Fibroblast of skin of scalp (primary cell): ENCODE measurements at regions not wholly inside any gene's neighbourhood (a gene's known extent, or its start where the extent isn't known, plus 50 kb on each side); places are given as distances from the start of the nearest gene placed in this dataset.
"Not testable (repeated sequence)": the region's sequence is repeated elsewhere in the genome, so short reads cannot be mapped to it uniquely, and the experiment has no call there.

Source experiments
- DNase-seq: peaks from one replicate; pipeline ENCODE4 v3.0.0-alpha.2; 2013

DNA sequence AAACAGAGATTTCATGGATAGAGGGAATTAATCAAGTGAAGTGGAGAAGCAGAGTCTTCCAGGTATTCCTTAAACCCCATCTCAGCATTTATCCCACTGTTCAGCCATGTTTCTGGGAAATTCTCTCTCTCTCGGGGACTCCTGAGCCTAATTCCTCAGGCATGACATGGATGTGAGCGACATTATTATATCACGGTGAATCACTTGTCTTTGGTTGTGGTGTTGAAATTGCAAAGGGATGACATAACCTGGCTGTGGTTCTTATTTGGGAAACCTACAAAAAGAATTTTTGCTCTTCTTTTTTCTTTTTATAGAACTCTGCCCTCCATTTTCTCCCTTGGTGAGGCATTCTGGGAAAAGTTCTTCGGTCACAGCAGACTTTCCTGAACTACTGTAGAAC, 457.9 kb upstream of the PTGER4 start:
- peak; percentile 92 for DNase-seq

DNA sequence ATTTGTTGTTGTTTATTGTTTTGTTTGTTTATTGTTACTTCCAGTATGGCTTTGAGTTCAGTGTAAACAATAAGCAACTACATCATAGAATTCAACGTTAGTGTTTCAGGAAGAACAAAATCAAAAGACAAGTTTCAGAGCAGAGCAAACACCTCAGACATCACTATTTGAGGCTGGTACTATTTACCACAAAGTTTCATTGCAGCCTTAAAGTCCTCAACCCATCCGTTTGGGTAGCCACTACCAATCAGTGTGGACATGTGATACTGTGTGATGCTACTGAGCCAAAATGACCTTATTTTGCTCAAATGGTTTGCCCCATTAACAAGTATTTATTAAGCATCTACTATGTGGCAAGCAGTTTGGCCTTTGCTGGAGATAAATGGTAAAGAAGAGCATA, 458.5 kb upstream of the PTGER4 start:
- no peak for DNase-seq

DNA sequence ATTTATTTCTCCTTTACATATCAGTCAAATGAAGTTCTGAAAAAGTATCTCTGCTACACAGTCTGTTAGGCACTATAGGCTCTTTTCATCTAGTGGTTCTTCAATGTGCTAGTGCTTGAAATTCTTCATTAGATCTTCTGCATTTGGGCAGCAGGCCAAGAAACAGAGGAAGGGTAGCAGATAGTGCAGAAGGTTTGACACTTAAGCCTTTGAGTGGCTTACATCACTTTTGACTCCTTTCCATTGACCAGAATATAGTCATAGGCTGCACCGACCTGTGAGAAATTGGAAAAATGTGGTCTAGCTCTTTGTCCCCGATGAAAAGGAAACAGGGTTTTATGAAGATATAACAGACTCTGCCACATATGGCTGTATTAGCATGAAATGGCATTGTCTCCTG, 459.5 kb upstream of the PTGER4 start:
- no peak for DNase-seq

DNA sequence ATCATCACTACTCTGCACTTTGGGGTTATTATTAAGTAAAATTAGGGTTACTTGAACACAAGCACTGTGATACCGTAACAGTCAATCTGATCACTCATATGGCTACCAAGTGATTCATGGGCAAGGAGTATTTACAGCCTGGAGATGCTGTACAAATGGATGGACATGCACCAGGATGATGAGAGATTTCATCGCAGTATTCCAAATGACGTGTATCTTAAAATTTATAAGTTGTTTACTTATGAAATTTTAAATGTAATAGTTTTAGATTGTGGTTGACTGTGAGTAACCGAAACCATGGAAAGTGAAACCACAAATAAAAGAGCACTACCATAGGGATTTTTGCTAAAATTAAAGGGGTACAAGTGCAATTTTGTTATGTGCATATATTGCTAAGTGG, 462.2 kb upstream of the PTGER4 start:
- DNase-seq = no peak

DNA sequence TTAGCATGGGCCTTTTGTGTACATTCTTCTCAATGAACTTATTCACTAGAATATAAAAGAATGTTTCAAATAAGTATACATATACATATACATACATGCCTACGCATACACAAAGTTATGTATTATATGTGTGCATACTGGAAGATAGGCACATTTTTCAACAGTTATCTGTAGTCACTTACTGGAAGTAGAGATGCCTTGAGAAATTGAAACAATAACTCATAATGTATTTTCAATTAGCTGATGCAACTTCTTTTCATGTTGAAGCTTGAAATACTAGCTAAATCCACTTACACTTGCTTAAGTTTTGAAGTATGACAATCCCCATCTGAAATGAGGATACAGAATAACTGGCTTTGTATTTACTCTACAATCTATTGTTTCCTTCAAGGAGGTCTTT, 469.0 kb upstream of the PTGER4 start:
- DNase-seq = no peak

DNA sequence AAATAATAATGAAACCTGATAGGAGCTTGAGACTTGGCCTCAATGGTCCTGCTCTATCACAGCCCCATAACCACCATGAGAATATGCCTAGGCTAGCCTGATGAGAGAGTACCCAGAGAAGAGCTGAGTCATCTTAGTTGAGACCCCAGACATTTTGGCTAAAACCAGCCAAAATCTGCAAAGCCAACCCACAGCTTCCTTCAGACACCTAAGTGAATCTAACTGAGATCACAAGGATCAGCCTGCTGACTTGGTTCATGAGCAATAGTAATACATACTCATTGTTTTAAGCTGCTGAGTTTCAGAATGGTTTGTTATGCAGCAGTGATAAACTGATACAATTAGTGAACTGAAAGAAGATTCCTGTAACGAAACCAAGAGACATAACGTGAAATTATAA, 473.7 kb upstream of the PTGER4 start:
- DNase-seq = no peak

DNA sequence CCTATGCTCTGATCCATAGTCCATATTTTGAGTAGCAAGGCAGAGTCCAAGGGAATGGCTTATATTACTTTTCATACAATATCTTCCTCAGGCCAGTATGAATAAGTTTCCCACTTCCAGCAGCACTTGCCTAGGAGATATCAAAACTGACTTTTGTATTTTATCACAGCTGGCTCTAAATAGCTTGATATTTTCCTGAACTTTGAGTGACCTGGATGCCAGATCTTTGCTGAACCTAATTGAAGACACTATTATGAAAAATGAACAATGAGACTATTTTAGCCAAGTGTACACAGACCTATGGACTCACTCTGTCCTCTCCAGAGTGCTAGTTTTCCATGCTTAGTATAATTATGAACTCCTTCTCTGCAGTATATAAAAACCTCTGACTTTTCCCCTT, 475.6 kb upstream of the PTGER4 start:
- no peak for DNase-seq

DNA sequence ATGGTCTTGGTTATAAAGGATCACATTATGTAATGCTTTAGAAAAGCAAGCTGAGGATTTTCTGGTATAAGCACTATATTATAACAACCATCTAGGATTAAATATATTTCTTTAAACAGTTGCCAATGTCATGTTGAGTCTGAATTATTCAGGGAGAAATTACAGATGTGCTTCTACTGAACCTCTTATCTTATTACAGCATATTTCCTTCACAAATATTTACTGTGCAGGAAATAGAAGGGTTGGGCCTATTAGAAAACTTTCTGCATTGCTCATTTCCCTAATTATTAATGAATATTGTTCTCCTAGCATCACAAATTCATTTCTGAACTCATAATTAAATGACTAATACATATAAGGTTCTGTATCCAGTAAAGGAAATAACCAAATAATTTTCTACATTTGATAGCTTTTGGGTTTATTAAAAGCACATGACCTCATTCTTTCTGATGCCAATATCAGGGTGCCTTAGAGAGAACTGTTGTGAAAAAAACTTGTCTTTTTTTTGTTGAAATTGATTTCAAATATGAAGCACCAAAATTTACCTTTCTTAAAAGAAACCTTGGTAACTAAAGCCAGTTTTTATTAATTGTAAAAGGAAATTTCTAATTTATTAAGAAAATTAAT, 476.8 kb upstream of the PTGER4 start:
- no peak for DNase-seq

DNA sequence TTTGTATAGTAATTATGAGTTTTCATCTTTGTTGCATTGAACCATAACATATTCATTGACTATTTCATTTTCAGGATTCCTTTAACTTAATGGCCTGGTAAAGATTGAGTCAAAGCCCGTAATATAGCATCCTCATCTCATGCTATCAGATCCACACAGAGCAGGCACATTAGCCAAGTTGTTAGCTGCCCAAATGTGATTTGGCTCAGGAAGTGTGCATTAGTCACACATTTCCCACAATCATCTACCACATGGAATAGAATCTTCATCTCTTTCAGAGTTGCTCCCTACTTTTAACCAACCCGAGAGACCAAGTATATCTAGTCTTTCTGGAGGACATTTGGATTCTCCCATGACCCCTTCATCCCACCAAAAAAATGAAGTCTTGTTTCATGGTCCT, 481.0 kb upstream of the PTGER4 start:
- peak; percentile 11 for DNase-seq

DNA sequence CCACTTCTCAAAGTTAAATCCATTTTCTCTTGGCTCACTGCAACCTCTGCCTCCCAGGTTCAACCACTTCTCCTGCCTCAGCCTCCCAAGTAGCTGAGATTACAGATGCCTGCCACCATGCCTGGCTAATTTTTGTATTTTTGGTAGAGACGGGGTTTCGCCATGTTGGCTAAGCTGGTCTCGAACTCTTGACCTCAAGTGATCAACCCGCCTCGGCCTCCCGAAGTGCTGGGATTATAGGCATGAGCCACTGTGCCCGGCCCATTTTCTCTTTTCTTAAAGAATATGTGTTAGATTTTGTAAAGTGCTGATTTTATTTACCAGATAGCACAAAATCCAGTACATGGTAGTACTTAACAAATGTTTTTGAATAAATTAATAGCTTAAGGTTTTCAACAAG, 484.1 kb upstream of the PTGER4 start:
- DNase-seq = not testable (repeated sequence)

DNA sequence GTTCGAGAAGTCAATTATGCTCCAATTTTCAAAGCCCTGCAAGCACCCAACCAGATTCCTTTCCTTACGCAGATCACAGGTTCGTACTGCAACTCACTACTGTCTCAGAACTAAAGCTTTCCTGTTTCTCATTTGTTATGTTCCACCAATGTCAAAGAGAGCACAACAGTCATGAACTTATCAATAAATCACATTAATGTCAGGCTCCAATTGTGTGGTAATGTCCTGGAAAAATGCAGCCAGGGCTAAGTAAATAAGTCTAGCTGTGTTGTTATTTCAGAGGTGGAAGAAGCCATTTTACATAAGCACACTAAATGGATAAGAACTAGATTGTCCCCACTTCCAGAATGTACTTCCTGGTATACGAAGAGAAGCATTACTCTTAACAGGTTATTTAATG, 488.6 kb upstream of the PTGER4 start:
- no peak for DNase-seq

DNA sequence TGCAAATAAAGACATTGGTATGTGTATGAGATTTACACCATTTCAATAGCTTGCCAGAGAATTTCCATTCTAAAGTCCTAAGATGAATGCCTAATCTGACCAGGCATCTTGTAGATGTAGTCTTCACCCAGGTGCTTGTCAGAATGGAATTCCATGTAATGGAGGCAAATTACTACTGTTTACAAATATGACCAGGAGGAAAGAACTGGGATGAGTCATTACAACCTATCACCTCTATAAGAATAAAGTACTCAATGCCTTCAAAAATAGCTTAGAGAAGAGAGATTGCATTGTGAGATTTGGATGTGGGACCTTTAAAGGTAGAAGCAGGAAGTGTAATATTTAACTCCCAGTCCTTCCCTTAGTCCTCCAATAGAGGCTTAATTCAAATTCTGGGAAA, 507.0 kb upstream of the PTGER4 start:
- no peak for DNase-seq

DNA sequence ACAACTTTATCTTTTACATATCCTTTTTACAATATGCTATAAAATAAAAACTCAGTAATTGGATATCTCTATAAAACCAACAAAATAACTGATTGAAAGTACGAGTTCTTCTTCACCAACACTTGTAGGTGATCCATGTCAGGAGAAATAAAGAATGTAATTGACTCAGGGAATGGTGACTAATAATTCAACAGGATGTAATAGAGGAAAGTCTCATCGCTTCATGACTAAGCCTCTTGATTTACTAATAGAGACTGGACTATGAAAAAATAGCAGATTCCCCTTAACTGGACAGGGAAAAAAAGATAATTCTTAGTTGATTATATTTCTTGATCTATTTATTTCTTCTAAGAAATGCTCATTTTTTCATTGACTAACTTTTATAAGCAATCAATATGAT, 507.7 kb upstream of the PTGER4 start:
- peak; percentile 20 for DNase-seq

DNA sequence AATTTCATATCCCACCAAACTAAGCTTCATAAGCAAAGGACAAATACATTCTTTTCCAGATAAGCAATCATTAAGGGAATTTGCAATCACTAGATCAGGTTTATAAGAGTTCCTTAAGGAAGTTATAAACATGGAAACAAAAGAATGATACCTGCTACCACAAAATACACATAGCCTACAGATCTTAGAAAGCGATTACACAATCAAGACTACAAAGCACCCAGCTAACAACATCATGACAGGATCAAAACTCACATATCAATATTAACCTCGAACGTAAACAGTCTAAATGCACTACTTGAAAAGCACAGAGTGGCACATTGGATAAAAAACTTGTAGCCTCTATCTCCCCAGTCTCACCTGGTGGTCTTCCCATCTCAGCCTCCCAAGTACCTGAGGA, 512.4 kb upstream of the PTGER4 start:
- no peak for DNase-seq

DNA sequence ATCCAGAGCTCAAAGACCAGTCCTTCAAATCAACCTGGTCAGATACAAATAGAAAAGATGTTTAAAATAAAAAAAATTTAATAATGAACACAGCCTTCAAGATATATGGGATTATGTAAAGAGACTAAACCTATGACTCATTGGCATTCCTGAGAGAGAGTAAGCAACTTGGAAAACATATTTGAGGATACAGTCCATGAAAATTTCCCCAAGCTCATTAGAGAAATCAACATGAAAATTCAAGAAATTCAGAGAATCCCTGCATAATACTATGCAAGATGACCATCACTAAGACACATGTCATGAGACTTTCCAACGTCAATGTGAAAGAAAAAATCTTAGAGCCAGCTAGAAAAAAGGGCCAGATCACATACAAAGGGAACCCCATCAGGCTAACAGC, 512.9 kb upstream of the PTGER4 start:
- peak; percentile 63 for DNase-seq

DNA sequence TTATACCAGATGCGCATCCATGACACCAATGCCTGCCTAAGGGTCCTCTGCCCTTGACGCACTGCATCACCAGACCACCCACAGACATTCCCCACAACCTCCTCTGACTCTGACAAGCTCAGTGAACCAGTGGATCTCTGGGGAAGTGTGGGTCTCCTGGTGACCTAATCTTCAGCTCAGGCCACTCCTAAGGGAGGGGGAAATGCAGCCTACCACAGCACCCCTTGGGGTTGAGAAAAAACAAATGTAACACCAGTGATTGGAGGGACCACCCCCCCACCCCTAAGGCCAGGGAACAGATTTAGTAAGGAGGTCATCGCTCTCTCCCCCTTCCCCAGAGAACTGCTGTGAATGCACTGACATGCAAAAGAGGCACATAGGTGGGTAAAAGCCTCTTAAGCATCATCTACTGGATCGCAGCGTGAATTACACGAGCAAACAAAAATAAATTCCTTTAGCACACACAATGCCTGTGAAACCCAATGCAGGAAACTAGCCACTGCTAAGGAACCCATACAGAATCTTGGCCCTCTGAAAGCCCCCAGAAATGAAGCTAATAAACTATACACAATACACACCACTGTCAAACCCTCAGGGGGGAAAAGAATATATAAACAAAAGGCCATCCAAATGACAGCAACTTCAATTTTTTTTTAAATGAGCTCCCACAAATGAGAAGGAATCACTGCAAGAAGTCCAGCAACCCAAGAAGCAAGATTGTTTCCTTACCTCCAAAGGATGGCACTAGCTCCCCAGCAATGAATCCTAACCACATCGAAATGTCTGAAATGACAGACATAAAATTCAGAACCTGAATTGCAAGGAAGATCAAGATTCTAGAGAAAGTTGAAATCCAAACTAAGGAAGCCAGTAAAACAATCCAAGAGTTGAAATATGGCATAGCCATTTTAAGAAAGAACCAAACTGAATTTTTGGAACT, 513.7 kb upstream of the PTGER4 start:
- DNase-seq = peak; percentile 30

DNA sequence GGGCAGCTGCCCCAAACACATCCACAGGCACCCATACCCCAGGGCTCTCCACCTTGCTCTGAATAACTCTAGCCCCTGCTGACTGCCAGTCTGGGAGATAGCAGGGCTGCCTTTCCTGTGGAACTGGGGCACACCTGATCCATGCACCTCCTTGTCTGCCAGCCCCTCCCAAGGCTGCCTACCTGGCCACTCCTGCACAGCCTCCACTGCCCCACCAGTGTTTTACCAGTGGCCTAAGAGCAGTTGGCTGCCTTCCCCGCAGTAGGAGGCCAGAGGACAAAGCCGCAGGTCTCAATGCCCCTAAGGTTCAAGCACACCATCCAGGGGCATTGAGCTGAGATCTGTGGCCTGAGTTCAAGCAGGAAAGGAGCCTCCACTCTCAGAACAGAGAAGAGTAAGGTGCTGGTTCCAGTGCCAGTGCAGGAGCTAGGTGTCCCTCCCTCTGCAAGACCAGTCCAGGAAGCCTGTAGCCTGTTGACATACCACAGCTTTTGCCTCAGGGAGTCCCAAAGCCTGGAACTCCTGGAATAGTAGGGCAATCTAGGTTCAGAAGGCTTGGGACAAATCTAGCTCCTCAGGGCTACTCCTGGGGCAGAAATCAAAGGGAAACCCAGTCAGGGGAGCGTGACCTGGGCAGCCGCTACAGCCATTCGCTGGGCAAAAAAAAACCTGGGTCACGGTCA, 514.5 kb upstream of the PTGER4 start:
- DNase-seq = no peak

DNA sequence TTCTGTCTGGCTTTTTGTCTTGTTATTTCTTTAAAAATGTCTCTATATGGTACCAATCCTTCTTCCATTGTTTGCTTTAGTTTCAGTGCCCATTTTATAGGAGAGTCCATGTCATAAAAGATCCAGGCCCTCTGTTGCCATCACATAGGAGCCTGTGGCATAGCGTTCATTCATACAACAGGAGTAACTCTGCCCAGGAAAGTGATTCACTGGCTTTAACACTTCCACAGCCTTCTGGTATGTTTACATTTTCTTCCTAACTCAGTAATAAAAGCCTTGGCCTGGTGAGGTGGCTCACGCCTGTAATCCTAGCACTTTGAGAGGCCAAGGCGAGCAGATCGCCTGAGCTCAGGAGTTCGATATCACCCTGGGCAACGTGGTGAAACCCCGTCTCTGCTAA, 519.3 kb upstream of the PTGER4 start:
- no peak for DNase-seq

DNA sequence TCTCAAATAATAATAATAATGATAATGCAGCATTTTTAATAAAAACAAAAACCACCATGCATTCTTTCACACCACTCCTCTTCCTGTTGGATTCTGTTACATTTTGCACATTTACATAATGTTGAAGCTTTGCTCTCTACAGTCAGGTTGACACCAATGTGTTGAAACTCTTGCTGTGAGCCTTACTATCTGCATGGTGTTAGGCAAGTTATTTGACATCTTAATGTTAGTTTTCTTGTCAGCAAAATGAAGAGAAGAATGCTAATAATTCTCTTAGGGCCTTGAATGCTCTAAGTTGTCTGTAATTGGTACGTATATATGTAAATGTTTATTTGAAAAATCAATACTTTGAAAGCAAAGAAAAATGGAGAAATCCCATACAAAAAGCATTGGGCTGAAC, 525.5 kb upstream of the PTGER4 start:
- DNase-seq = no peak

DNA sequence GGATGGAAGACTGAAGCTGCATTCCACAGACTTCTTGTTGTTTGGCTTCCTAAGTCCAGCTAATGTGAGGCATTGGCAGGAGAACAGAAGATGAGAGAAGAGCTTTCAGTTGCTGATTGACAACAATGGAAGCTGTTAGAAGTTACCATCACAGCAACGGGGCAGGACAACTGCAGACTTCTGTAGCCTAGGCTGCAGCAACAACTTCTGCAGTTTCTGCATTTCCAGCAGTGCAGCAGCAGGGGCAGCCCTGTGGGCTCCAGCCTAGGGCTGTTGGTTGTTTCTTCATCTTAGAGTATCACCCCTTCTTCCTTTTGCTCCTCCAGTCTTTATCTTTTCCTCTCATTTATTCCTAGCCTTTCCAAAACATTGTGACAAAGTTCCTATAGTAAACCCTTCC, 528.8 kb upstream of the PTGER4 start:
- peak; percentile 4 for DNase-seq

DNA sequence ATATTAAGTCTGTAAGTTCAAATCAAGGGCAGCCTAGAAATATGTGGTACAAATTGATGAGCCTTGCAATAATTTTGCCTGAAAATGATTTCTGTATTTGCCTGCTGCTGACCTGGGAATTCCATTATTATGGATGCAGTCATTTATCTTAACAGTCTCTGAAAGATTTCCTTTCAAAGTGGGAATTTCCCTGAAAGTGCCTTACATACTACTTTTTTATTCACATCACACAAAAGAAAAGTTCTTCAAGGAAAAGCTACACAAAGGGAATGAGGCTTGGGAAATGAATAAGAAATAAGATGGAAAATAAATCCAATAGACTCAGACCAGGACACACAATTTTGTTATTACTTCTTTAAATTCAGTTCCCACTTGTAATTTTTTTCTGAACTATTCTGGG, 537.8 kb upstream of the PTGER4 start:
- no peak for DNase-seq

DNA sequence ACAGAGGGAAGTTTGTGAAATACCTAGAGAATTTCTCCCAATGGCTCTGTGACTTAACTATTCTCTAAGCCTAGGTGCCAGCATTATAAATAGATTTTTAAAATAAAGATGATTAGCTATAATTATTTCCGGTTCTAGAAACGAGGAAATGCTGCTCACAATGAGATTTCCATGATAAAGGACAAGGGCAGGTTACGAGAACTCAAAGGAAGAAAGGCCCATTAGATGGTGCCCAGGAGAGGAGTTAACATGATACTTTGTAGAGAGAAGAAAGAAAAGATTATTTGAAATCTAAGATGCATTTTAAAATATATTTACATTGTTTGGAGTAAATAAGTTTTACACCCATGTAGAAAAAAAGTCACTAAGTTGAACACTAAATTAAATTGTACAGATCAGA, 538.3 kb upstream of the PTGER4 start:
- no peak for DNase-seq

DNA sequence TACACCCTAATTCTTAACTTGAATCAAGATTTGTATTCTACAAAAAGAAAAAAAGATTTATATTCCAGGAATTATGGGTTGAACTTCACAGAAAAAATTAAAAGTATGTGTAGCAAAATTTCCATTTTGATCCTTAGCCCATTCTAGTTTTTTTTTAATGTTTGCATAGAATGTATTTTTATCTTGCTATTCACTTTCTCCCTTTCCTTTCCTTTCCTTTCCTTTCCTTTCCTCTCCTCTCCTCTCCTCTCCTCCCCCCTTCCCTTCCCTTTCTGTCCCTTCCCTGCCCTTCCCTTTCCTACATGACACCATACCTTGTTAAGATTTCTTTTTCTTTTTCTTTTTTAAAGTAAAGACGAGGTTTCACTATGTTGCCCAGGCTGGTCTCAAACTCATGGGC, 542.5 kb upstream of the PTGER4 start:
- no peak for DNase-seq
